ENCODE measurements at regions not wholly inside any gene's neighbourhood (a gene's known extent, or its start where the extent isn't known, plus 50 kb on each side); places are given as distances from the start of the nearest gene placed in this dataset.

- TF ChIP-seq CTCF (IDR thresholded peaks at IDR 0.05; ENCODE audit: extremely low read depth in 1 of 2, insufficient read depth in 1 of 2, low read depth in 1 of 2, low read length in 2 of 2): no peak
- no peak for TF ChIP-seq MAX (IDR thresholded peaks at IDR 0.05; ENCODE audit: insufficient read depth, insufficient read length)
- TF ChIP-seq POLR2AphosphoS5 (IDR thresholded peaks at IDR 0.05; ENCODE audit: insufficient read depth, low read depth, low read length): no peak
- no peak for TF ChIP-seq FOS (IDR thresholded peaks at IDR 0.05; ENCODE audit: borderline replicate concordance, insufficient read depth, low read length)
- TF ChIP-seq EZH2 (IDR thresholded peaks at IDR 0.05; ENCODE audit: borderline replicate concordance, low read depth, low read length, severe bottlenecking): no peak
- TF ChIP-seq POLR2A (IDR thresholded peaks at IDR 0.05; ENCODE audit: low read depth, low read length): no peak
- TF ChIP-seq MYC (IDR thresholded peaks at IDR 0.05; ENCODE audit: low read depth, low read length): no peak
These were observed 398.4 kb downstream of the PPP3CA start for GRCh38 chr4:100948911-100949310.

Measured in endothelial cell of umbilical vein (primary cell).